BLaER1 treated with 17β-estradiol and CSF1 and Interleukin-3, amounts not matched to agents 10 nM and 100 nM (cell line): ENCODE measurements at regions not wholly inside any gene's neighbourhood (a gene's known extent, or its start where the extent isn't known, plus 50 kb on each side); places are given as distances from the start of the nearest gene placed in this dataset.
A peak's percentile ranks its signal among the peaks of the same experiment; 100 is the strongest.

Source experiments
- H3K27ac ChIP-seq, 11 experiments: shearing (Covaris generic); formaldehyde crosslinking; 2 replicates each; pipeline ENCODE4 v1.8.1; 2022
- H3K27me3 ChIP-seq, 11 experiments: shearing (Covaris generic); formaldehyde crosslinking; 2 replicates each; pipeline ENCODE4 v1.8.1; 2022
- H3K36me3 ChIP-seq, 11 experiments: shearing (Covaris generic); formaldehyde crosslinking; 2 replicates each; pipeline ENCODE4 v1.8.1; 2022
- H3K4me1 ChIP-seq, 10 experiments: shearing (Covaris generic); formaldehyde crosslinking; 2 replicates each; pipeline ENCODE4 v1.8.1; 2022
- H3K4me2 ChIP-seq, 11 experiments: shearing (Covaris generic); formaldehyde crosslinking; 2 replicates each; pipeline ENCODE4 v1.8.1; 2022
- H3K4me3 ChIP-seq, 10 experiments: shearing (Covaris generic); formaldehyde crosslinking; 2 replicates each; pipeline ENCODE4 v1.8.1; 2022
- H3K9ac ChIP-seq, 11 experiments: shearing (Covaris generic); formaldehyde crosslinking; 2 replicates each; pipeline ENCODE4 v1.8.1; 2022
- H3K9me3 ChIP-seq, 11 experiments: shearing (Covaris generic); formaldehyde crosslinking; replicated peaks in 1 of 11; 2 replicates each; pipeline ENCODE4 v1.8.1; 2022
- H4K20me1 ChIP-seq, 11 experiments: shearing (Covaris generic); formaldehyde crosslinking; 2 replicates each; pipeline ENCODE4 v1.8.1; 2022
- Cebpa-rat ChIP-seq, 11 experiments: shearing (Covaris generic); IDR thresholded peaks; 2 replicates each; pipeline ENCODE4 v1.8.1; 2022

DNA sequence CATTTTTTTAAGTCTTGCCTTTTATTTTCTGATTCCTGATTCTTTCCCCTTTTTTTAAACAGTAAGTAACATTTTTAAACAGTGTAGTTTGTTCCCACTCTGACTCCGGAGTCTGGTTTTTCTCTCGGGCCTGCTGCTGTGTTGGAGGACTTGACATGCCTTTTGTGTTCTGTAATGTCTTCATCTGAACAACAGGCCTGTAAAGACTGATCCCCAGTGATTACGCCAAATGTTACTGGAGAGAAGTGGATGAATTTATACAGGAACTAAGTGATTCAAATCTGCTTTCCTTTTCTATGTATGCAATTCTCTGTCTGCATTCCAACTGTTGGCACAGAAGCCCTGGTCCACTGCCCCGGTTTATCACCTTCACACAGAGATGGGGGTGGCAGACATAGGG is 54.3 kb upstream of the RMDN2 start:
- Histone ChIP-seq H3K27ac (peak overlapping the region in 1 of 11 experiments; percentile 54; a peak in 1 of 22 replicates), H3K4me2 (peak overlapping the region in 3 of 11 experiments; percentile 75 to 85 (median 79); a peak in 7 of 22 replicates), H3K4me3 (no peak overlapping the region), H3K9me3 (no peaks in the 10 kb centered on the region), H3K4me1 (peaks cover 6 to 73% (median 16%) of the 10 kb centered on the region in 10 experiments; a peak in 19 of 20 replicates), H4K20me1 (no peaks in the 10 kb centered on the region), H3K27me3 (peaks cover 0 to 13% (median 0%) of the 10 kb centered on the region in 11 experiments; a peak in 3 of 22 replicates), H3K36me3 (no peaks in the 10 kb centered on the region), H3K9ac (no peak overlapping the region)
- no peak for TF ChIP-seq Cebpa-rat (IDR thresholded peaks at IDR 0.05)

- H3K27ac ChIP-seq, result peak overlapping the region in 2 of 11 experiments; percentile 29 to 54; a peak in 3 of 22 replicates
- H3K4me1 ChIP-seq, result peaks cover 6 to 74% (median 16%) of the 10 kb centered on the region in 10 experiments; a peak in 19 of 20 replicates
- H3K9me3 ChIP-seq, result no peaks in the 10 kb centered on the region
- no peaks in the 10 kb centered on the region for H4K20me1 ChIP-seq
- peak overlapping the region in 7 of 11 experiments; percentile 18 to 85 (median 62); a peak in 12 of 22 replicates for H3K4me2 ChIP-seq
- H3K27me3 ChIP-seq, result peaks cover 0 to 13% (median 0%) of the 10 kb centered on the region in 11 experiments; a peak in 3 of 22 replicates
- H3K9ac ChIP-seq, result peak overlapping the region in 1 of 11 experiments; percentile 33; a peak in 1 of 22 replicates
- H3K36me3 ChIP-seq, result no peaks in the 10 kb centered on the region
- no peak for TF ChIP-seq Cebpa-rat (IDR thresholded peaks at IDR 0.05)
- no peak overlapping the region for H3K4me3 ChIP-seq
Measured at GRCh38 chr2:37871456-37872191, 53.5 kb upstream of the RMDN2 start.

DNA sequence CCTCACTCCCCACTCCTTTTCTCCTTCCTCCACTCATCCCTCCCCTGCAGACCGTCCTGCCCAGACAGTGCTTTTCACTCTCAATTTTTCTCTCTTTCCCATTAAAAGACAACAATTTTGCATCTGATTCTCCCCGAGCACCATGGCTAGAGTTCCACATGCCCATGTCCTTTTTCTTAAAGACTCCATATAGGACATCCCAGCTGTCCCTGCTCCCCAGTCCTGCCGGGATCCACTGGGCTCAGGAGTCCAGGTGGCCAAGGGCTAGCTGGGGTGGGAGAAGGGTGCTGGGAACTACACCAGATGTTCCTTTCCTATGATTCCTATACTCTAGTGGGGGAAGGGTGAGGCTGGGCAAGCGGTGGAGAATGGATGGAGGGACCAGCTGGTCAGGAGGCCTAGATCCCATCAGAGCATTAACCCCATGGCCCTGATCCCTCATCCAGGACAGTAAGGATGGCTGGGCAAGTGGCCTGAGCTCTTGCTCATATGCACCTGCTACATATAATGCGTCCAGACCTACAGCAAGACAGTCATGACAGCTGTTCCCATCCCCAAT is 52.8 kb upstream of the RMDN2 start:
- Histone ChIP-seq H3K4me2 (peak overlapping the region in 7 of 11 experiments; percentile 18 to 85 (median 62); a peak in 12 of 22 replicates), H3K27ac (peak overlapping the region in 3 of 11 experiments; percentile 27 to 54 (median 29); a peak in 3 of 22 replicates)

DNA sequence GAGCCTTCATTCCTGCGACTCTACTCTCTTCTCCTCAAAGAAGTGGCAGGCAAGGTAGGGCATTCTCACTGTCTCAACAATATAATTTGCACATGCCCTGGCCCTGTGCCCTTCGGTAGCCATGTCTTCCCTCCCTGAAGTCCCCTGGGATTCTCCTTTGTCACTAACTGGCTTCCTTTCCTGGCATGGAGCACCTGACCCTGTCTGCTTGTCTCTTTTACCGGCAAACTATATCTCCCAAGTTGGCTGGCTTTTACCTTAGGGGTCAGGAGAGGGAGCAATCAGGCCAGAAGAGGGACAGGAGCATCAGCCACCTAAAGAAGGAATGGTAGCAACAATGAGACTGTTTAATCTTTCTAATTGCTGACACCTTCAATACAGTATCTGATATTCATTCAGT is 51.9 kb upstream of the RMDN2 start:
- Histone ChIP-seq H3K9me3 (no peaks in the 10 kb centered on the region), H3K4me1 (peaks cover 6 to 63% (median 16%) of the 10 kb centered on the region in 10 experiments; a peak in 19 of 20 replicates), H3K4me3 (no peak overlapping the region), H3K9ac (no peak overlapping the region), H3K27me3 (peaks cover 0 to 13% (median 0%) of the 10 kb centered on the region in 11 experiments; a peak in 3 of 22 replicates), H3K27ac (no peak overlapping the region; a peak in 1 of 22 replicates), H3K4me2 (peak overlapping the region; percentile 24 to 85 (median 52); a peak in 19 of 22 replicates), H4K20me1 (no peaks in the 10 kb centered on the region), H3K36me3 (no peaks in the 10 kb centered on the region)
- TF ChIP-seq Cebpa-rat (IDR thresholded peaks at IDR 0.05), result no peak

More for the DNA sequence above, 52.8 kb upstream of the RMDN2 start:
- no peaks in the 10 kb centered on the region for H3K9me3 ChIP-seq
- peaks cover 0 to 13% (median 0%) of the 10 kb centered on the region in 11 experiments; a peak in 3 of 22 replicates for H3K27me3 ChIP-seq
- no peaks in the 10 kb centered on the region for H4K20me1 ChIP-seq
- no peak overlapping the region for H3K4me3 ChIP-seq
- H3K36me3 ChIP-seq, result no peaks in the 10 kb centered on the region
- TF ChIP-seq Cebpa-rat (IDR thresholded peaks at IDR 0.05), result no peak
- peaks cover 6 to 67% (median 16%) of the 10 kb centered on the region in 10 experiments; a peak in 19 of 20 replicates for H3K4me1 ChIP-seq
- H3K9ac ChIP-seq, result peak overlapping the region in 1 of 11 experiments; percentile 33; a peak in 1 of 22 replicates

GRCh38 chr2:37873749-37874330 is 51.2 kb upstream of the RMDN2 start:
- Histone ChIP-seq H3K27me3 (peaks cover 0 to 13% (median 0%) of the 10 kb centered on the region in 11 experiments; a peak in 3 of 22 replicates), H4K20me1 (no peaks in the 10 kb centered on the region), H3K4me2 (peak overlapping the region in 3 of 11 experiments; percentile 42 to 62 (median 51); a peak in 4 of 22 replicates), H3K9ac (no peak overlapping the region), H3K27ac (no peak overlapping the region), H3K36me3 (no peaks in the 10 kb centered on the region), H3K4me1 (peaks cover 6 to 57% (median 16%) of the 10 kb centered on the region in 10 experiments; a peak in 19 of 20 replicates), H3K9me3 (no peaks in the 10 kb centered on the region), H3K4me3 (no peak overlapping the region)
- TF ChIP-seq Cebpa-rat (IDR thresholded peaks at IDR 0.05), result no peak

GRCh38 chr2:37874470-37874869 is 50.6 kb upstream of the RMDN2 start:
- TF ChIP-seq Cebpa-rat (IDR thresholded peaks at IDR 0.05), result no peak
- H3K9me3 ChIP-seq, result no peaks in the 10 kb centered on the region
- H3K27ac ChIP-seq, result no peak overlapping the region
- peaks cover 0 to 13% (median 0%) of the 10 kb centered on the region in 11 experiments; a peak in 3 of 22 replicates for H3K27me3 ChIP-seq
- H3K4me3 ChIP-seq, result no peak overlapping the region
- no peaks in the 10 kb centered on the region for H3K36me3 ChIP-seq
- peak overlapping the region in 2 of 11 experiments; percentile 2 to 13; a peak in 1 of 22 replicates for H3K4me2 ChIP-seq
- no peak overlapping the region for H3K9ac ChIP-seq
- peaks cover 6 to 51% (median 16%) of the 10 kb centered on the region in 10 experiments; a peak in 19 of 20 replicates for H3K4me1 ChIP-seq
- no peaks in the 10 kb centered on the region for H4K20me1 ChIP-seq
